Right atrium auricular region (tissue), 2 donors: ENCODE measurements at regions not wholly inside any gene's neighbourhood (a gene's known extent, or its start where the extent isn't known, plus 50 kb on each side); places are given as distances from the start of the nearest gene placed in this dataset.
A peak's percentile ranks its signal among the peaks of the same experiment; 100 is the strongest.

Experiments used
- DNase-seq: peaks from one replicate; pipeline ENCODE4 v3.0.0-alpha.2; 2019; ENCODE audit warnings: low spot score
- H3K27ac ChIP-seq, 2 donors: fragments of 200-600 bp; sonication (generic); 1 replicate in 1 of 2; 2 replicates in 1 of 2; pipeline ENCODE4 v1.5.1; 2016 to 2019
- H3K27me3 ChIP-seq, 2 donors: fragments of 200-600 bp; sonication (generic); one replicate each; pipeline versions ENCODE4 v1.5.1 to v1.6.0; 2017 to 2019
- H3K36me3 ChIP-seq: fragments of 200-600 bp; sonication (generic); one replicate; pipeline ENCODE4 v1.5.1; 2016
- H3K4me1 ChIP-seq, 2 donors: fragments of 200-600 bp; sonication (generic); one replicate each; pipeline versions ENCODE4 v1.5.1 to v1.6.0; 2017 to 2019
- H3K4me3 ChIP-seq, 2 donors: fragments of 200-600 bp; sonication (generic); 1 replicate in 1 of 2; 2 replicates in 1 of 2; pipeline ENCODE4 v1.5.1; 2017 to 2019; ENCODE audit warnings: mild to moderate bottlenecking in 1 of 2, moderate library complexity in 1 of 2
- H3K9me3 ChIP-seq, 2 donors: fragments of 200-600 bp; sonication (generic); one replicate each; pipeline ENCODE4 v1.5.1; 2019
- TF ChIP-seq, protein P1 (sequence below), 2 donors: fragments of 200-600 bp; sonication (generic); IDR thresholded peaks; one replicate each; pipeline ENCODE4 v1.5.1; 2019; ENCODE audit warnings: antibody characterized with exemption in 2 of 2

DNA sequence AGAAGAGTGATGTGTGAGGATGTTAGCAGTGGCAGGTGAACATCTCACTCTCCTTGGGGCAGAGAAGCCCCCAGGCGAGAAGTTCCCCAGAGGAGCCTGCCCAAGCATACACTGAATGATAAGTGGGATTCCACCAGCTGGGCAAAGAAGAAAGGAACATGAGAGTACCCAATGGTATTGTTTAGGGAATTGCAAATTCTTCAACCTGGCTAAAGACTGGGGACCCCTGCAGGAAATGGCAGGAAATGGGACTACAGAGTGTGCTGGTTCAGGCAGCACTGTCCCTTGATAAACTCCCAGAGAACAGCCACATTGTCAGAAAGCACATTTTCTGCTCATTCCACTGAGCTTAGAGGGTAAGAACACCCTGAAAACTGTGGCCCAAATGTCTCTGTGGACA, 121.3 kb downstream of the RPS29 start:
- Histone ChIP-seq H3K27me3 (no peaks in the 10 kb centered on the region), H3K9me3 (no peaks in the 10 kb centered on the region), H3K4me3 (no peak overlapping the region), H3K27ac (no peak overlapping the region), H3K4me1 (no peaks in the 10 kb centered on the region), H3K36me3 (no peaks in the 10 kb centered on the region)
- no peak for DNase-seq
- TF ChIP-seq, protein P1, sequence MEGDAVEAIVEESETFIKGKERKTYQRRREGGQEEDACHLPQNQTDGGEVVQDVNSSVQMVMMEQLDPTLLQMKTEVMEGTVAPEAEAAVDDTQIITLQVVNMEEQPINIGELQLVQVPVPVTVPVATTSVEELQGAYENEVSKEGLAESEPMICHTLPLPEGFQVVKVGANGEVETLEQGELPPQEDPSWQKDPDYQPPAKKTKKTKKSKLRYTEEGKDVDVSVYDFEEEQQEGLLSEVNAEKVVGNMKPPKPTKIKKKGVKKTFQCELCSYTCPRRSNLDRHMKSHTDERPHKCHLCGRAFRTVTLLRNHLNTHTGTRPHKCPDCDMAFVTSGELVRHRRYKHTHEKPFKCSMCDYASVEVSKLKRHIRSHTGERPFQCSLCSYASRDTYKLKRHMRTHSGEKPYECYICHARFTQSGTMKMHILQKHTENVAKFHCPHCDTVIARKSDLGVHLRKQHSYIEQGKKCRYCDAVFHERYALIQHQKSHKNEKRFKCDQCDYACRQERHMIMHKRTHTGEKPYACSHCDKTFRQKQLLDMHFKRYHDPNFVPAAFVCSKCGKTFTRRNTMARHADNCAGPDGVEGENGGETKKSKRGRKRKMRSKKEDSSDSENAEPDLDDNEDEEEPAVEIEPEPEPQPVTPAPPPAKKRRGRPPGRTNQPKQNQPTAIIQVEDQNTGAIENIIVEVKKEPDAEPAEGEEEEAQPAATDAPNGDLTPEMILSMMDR (IDR thresholded peaks at IDR 0.05): no peak

DNA sequence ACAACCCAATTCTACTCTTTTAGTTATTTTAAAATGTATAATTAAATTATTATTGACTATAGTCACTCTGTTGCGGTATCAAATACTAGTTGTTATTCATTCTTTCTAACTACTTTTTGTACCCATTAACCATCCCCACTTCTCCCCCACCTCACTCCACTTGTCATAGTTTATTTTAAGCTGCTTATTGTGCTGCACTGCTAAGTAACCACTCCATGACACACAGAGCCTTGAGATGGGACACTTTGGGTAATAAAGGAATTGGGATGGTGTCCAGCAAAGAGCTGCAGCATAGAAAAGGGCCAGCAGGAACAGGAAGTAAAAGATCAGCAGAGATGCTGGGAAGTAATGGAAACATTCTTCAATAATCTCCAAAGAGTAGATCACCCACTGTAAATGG, 123.0 kb downstream of the RPS29 start:
- Histone ChIP-seq H3K9me3 (no peaks in the 10 kb centered on the region), H3K4me1 (no peaks in the 10 kb centered on the region), H3K4me3 (no peak overlapping the region), H3K36me3 (no peaks in the 10 kb centered on the region), H3K27me3 (no peaks in the 10 kb centered on the region), H3K27ac (no peak overlapping the region)
- TF ChIP-seq, protein P1 (IDR thresholded peaks at IDR 0.05): no peak
- DNase-seq: no peak

- Histone ChIP-seq H3K36me3 (no peaks in the 10 kb centered on the region), H3K27me3 (no peaks in the 10 kb centered on the region), H3K4me3 (no peak overlapping the region), H3K27ac (no peak overlapping the region), H3K4me1 (no peaks in the 10 kb centered on the region), H3K9me3 (no peaks in the 10 kb centered on the region)
- no peak for DNase-seq
- TF ChIP-seq, protein P1 (IDR thresholded peaks at IDR 0.05): peak; percentile 32 to 67
Measured at GRCh38 chr14:49461529-49462401, 124.4 kb downstream of the RPS29 start.

- no peak overlapping the region for H3K27ac ChIP-seq
- H3K9me3 ChIP-seq: no peaks in the 10 kb centered on the region
- TF ChIP-seq, protein P1 (IDR thresholded peaks at IDR 0.05): no peak
- no peak for DNase-seq
- no peak overlapping the region for H3K4me3 ChIP-seq
- no peaks in the 10 kb centered on the region for H3K4me1 ChIP-seq
- no peaks in the 10 kb centered on the region for H3K36me3 ChIP-seq
- no peaks in the 10 kb centered on the region for H3K27me3 ChIP-seq
Measured at GRCh38 chr14:49460662-49461061, 125.5 kb downstream of the RPS29 start.

DNA sequence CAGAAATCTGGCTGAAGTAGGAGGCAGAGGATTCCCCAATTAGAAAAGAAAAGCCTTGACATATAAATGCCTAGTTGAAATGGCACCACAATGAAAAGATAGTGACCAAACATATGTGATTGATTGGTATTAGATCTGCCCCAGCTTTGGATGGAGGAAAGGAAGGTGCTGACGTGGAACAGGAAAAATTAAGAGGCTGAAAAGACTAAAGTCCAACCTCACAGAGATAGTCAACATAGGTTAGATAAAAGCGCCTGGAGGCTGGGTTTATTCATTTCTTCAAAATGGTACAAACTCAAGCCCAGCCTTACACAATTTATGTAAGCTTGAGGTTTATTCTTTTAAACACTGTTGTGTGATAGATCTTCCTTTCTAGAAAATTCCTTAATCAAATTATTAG, 129.6 kb downstream of the RPS29 start:
- DNase-seq: no peak
- H3K9me3 ChIP-seq: no peaks in the 10 kb centered on the region
- H3K4me3 ChIP-seq: no peak overlapping the region
- TF ChIP-seq, protein P1 (IDR thresholded peaks at IDR 0.05): no peak
- H3K36me3 ChIP-seq: no peaks in the 10 kb centered on the region
- H3K4me1 ChIP-seq: no peaks in the 10 kb centered on the region
- H3K27me3 ChIP-seq: no peaks in the 10 kb centered on the region
- H3K27ac ChIP-seq: no peak overlapping the region

- TF ChIP-seq, protein P1 (IDR thresholded peaks at IDR 0.05): no peak
- no peaks in the 10 kb centered on the region for H3K36me3 ChIP-seq
- no peaks in the 10 kb centered on the region for H3K27me3 ChIP-seq
- H3K4me1 ChIP-seq: no peaks in the 10 kb centered on the region
- H3K4me3 ChIP-seq: no peak overlapping the region
- no peak overlapping the region for H3K27ac ChIP-seq
- no peak for DNase-seq
- peaks cover 0 to 17% of the 10 kb centered on the region in 2 donors for H3K9me3 ChIP-seq
Measured at GRCh38 chr14:49451938-49452337, 134.2 kb downstream of the RPS29 start.
